ENCODE measurements at regions not wholly inside any gene's neighbourhood (a gene's known extent, or its start where the extent isn't known, plus 50 kb on each side); places are given as distances from the start of the nearest gene placed in this dataset.
"Not testable (repeated sequence)": the region's sequence is repeated elsewhere in the genome, so short reads cannot be mapped to it uniquely, and the experiment has no call there.

DNA sequence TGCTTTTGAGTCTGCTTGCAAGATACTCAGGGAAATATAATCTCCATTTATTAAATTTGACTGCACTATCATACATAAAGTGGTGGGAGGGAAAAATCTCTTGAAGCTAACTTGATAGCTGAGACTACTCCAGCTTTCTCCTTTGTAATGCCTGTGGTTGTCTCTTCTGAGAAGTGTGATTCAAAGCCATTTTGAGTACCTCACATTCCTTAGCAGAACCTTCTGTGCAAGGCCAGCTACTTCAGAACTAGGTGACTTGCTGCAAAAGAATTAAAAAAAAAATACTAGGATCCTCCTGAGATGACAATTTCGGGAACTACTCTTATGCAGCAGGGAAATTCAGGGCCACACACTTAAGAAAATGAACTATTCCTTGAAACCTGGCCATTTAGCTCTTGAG, 294.8 kb downstream of the MDFIC start:
- Mint-ChIP-seq H3K27me3 (ENCODE audit: low read depth) (no peaks in the 10 kb centered on the region), H3K27ac (no peak overlapping the region), H3K4me1 (ENCODE audit: low read depth) (peaks cover 10% of the 10 kb centered on the region), H3K4me3 (no peak overlapping the region), H3K36me3 (ENCODE audit: low read depth) (no peaks in the 10 kb centered on the region), H3K9me3 (no peaks in the 10 kb centered on the region)
- intact Hi-C loops (cut with micrococcal nuclease), result loop anchor here (1.0 to 5.0 kb wide), 4 partner anchors 286 to 1189 kb away; no protein-coding TSS in a partner anchor
- CTCF ChIA-PET, result interaction anchor here (0.6 to 2.3 kb wide), 5 partner anchors 16 to 416 kb away, joined by 3 to 36 read pairs (median 3); no protein-coding TSS in a partner anchor
- DNase-seq, result no peak

GRCh38 chr7:115211171-115211570, 289.3 kb downstream of the MDFIC start:
- Mint-ChIP-seq H3K27me3 (ENCODE audit: low read depth) (no peaks in the 10 kb centered on the region), H3K9me3 (peaks cover 12% of the 10 kb centered on the region), H3K27ac (no peak overlapping the region), H3K4me3 (no peak overlapping the region), H3K4me1 (ENCODE audit: low read depth) (no peaks in the 10 kb centered on the region), H3K36me3 (ENCODE audit: low read depth) (peaks cover 5% of the 10 kb centered on the region)
- intact Hi-C loops (cut with micrococcal nuclease), result no loop called here
- DNase-seq, result no peak
- CTCF ChIA-PET, result interaction anchor here (0.6 kb wide), 1 partner anchor 1021 kb away, joined by 3 read pairs; no protein-coding TSS in a partner anchor

DNA sequence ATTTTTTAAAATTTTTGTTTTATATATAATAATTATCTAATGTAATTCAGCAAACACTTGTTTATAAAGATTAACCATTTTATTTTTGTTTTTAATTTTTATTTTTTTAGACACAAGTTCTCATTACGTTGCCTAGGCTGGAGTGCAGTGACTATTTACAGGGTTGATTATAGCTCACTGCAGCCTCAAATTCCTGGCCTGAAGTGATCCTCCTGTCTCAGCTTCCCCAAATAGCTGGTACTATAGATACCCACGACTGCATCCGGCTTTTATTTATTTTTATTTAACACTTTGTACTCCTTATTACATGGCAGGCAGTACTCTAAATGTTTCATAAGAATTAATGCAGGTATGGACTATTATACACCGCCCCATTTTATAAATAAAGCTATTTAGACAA, 288.7 kb downstream of the MDFIC start:
- intact Hi-C loops (cut with micrococcal nuclease), result no loop called here
- Mint-ChIP-seq H3K27me3 (ENCODE audit: low read depth) (no peaks in the 10 kb centered on the region), H3K9me3 (peaks cover 12% of the 10 kb centered on the region), H3K27ac (no peak overlapping the region), H3K4me3 (no peak overlapping the region), H3K4me1 (ENCODE audit: low read depth) (no peaks in the 10 kb centered on the region), H3K36me3 (ENCODE audit: low read depth) (peaks cover 5% of the 10 kb centered on the region)
- no peak for DNase-seq
- CTCF ChIA-PET, result no interaction called here

DNA sequence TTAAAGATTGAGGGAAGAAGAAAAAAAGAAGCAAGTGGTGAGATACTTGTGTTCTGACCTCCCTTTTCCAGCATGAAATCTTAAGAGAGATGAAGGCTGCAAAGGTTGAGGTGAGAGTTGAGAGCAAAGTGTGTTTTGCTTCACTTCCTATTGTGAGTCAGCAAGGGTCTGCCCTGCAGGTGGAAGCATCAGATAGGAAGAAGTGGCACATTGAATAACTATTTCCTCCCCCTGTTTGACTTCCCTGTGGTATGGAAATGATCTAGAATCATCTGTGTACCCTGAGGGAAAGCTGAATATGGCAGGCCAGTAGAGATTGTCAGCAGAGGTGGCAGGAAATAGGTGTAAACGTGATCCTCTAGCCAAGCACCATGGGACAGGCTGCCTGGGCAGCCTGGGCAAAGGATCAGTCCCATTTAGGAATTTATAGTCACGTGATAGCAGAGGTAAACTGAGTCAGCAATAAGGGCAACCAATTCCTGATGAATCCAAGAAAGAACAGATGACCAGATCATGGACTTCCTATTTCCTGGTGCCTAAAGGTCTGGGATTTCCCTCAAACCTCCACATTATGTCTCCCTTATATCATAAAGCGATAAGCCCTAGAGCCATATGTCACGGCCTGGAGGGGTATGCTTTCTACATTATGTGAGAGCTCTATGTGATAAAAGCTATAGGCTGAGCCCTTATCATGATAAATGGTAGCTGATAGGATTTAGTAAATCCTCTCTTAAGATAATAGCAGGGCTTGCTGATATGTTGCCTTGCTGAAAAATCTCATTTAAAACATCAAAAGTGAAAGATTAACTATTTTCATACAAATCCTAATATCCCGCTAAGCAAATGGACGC, 287.0 kb downstream of the MDFIC start:
- no peaks in the 10 kb centered on the region for H3K4me1 Mint-ChIP-seq (ENCODE audit: low read depth)
- H3K27ac Mint-ChIP-seq, result no peak overlapping the region
- no peaks in the 10 kb centered on the region for H3K27me3 Mint-ChIP-seq (ENCODE audit: low read depth)
- no peak for DNase-seq
- intact Hi-C loops (cut with micrococcal nuclease), result no loop called here
- H3K36me3 Mint-ChIP-seq (ENCODE audit: low read depth), result peaks cover 5% of the 10 kb centered on the region
- H3K4me3 Mint-ChIP-seq, result no peak overlapping the region
- CTCF ChIA-PET, result no interaction called here
- H3K9me3 Mint-ChIP-seq, result peaks cover 12% of the 10 kb centered on the region

GRCh38 chr7:115206374-115206773, 284.5 kb downstream of the MDFIC start:
- CTCF ChIA-PET; H3K4me1 Mint-ChIP-seq (ENCODE audit: low read depth); DNase-seq; H3K27ac Mint-ChIP-seq; H3K36me3 Mint-ChIP-seq (ENCODE audit: low read depth); H3K27me3 Mint-ChIP-seq (ENCODE audit: low read depth); H3K4me3 Mint-ChIP-seq; intact Hi-C loops (cut with micrococcal nuclease): not testable (repeated sequence)
- H3K9me3 Mint-ChIP-seq, result peaks cover 12% of the 10 kb centered on the region

GRCh38 chr7:115198143-115198542, 276.2 kb downstream of the MDFIC start:
- Mint-ChIP-seq H3K36me3 (ENCODE audit: low read depth) (no peaks in the 10 kb centered on the region), H3K4me3 (no peak overlapping the region), H3K9me3 (no peaks in the 10 kb centered on the region), H3K4me1 (ENCODE audit: low read depth) (no peaks in the 10 kb centered on the region), H3K27me3 (ENCODE audit: low read depth) (no peaks in the 10 kb centered on the region), H3K27ac (no peak overlapping the region)
- DNase-seq, result no peak
- CTCF ChIA-PET, result no interaction called here
- intact Hi-C loops (cut with micrococcal nuclease), result no loop called here

DNA sequence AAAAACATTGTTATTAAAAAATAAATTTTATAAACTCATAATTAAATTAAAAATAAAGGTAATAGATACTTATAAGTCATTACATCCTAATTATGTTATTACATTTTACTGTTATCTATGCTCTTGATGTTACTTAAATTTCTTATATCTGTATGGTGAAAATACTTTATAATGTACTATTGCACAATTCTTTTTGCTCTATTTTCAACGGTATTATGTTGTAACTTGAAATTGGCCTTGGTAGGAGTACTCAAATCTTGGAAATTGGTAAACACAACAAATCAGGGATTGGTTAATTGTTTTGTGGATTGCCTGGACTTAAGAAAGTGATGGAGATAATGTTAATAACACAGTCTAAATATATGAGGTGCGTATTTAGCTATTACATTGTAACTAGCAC, 273.3 kb downstream of the MDFIC start:
- no peak for DNase-seq
- CTCF ChIA-PET, result interaction anchor here (0.8 kb wide), 1 partner anchor 14 kb away, joined by 3 read pairs; no protein-coding TSS in a partner anchor
- intact Hi-C loops (cut with micrococcal nuclease), result no loop called here
- H3K27me3 Mint-ChIP-seq (ENCODE audit: low read depth), result no peaks in the 10 kb centered on the region
- no peaks in the 10 kb centered on the region for H3K9me3 Mint-ChIP-seq
- no peak overlapping the region for H3K4me3 Mint-ChIP-seq
- no peaks in the 10 kb centered on the region for H3K36me3 Mint-ChIP-seq (ENCODE audit: low read depth)
- H3K27ac Mint-ChIP-seq, result no peak overlapping the region
- no peaks in the 10 kb centered on the region for H3K4me1 Mint-ChIP-seq (ENCODE audit: low read depth)

DNA sequence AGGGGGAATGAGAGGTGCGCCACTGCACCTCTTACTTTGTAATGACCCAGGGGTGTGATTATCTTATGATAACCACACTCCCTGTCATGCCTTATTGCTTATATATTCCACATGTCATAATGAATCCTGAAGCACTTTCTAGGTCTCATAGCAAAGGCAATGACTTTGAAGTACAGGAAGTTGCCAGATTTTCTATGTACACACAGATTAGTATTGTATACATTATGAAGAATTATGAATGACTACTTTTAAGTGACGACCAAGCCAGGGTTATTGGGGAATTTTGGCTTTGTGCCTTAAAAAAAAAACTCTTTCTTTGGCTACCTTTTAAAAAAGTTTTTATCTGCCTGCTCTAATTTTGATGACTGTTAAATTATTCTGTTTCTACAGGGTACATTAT, 269.6 kb downstream of the MDFIC start:
- Mint-ChIP-seq H3K4me3 (no peak overlapping the region), H3K36me3 (ENCODE audit: low read depth) (no peaks in the 10 kb centered on the region), H3K9me3 (peaks cover 1% of the 10 kb centered on the region), H3K27ac (no peak overlapping the region), H3K4me1 (ENCODE audit: low read depth) (no peaks in the 10 kb centered on the region), H3K27me3 (ENCODE audit: low read depth) (no peaks in the 10 kb centered on the region)
- DNase-seq, result no peak
- intact Hi-C loops (cut with micrococcal nuclease), result no loop called here
- CTCF ChIA-PET, result no interaction called here

- peaks cover 13% of the 10 kb centered on the region for H3K4me1 Mint-ChIP-seq (ENCODE audit: low read depth)
- H3K27me3 Mint-ChIP-seq (ENCODE audit: low read depth), result no peaks in the 10 kb centered on the region
- H3K4me3 Mint-ChIP-seq, result no peak overlapping the region
- DNase-seq, result no peak
- H3K9me3 Mint-ChIP-seq, result peaks cover 1% of the 10 kb centered on the region
- CTCF ChIA-PET, result interaction anchor here (0.5 to 1.3 kb wide), 3 partner anchors 16 to 50 kb away, joined by 3 to 4 read pairs (median 3); no protein-coding TSS in a partner anchor
- intact Hi-C loops (cut with micrococcal nuclease), result no loop called here
- H3K36me3 Mint-ChIP-seq (ENCODE audit: low read depth), result no peaks in the 10 kb centered on the region
- H3K27ac Mint-ChIP-seq, result no peak overlapping the region
Measured at GRCh38 chr7:115183431-115184057, 261.6 kb downstream of the MDFIC start.

GRCh38 chr7:115178835-115179234, 256.9 kb downstream of the MDFIC start:
- CTCF ChIA-PET, result no interaction called here
- peaks cover 9% of the 10 kb centered on the region for H3K4me1 Mint-ChIP-seq (ENCODE audit: low read depth)
- DNase-seq, result no peak
- H3K9me3 Mint-ChIP-seq, result no peaks in the 10 kb centered on the region
- H3K36me3 Mint-ChIP-seq (ENCODE audit: low read depth), result no peaks in the 10 kb centered on the region
- H3K27ac Mint-ChIP-seq, result no peak overlapping the region
- no peak overlapping the region for H3K4me3 Mint-ChIP-seq
- intact Hi-C loops (cut with micrococcal nuclease), result no loop called here
- no peaks in the 10 kb centered on the region for H3K27me3 Mint-ChIP-seq (ENCODE audit: low read depth)

DNA sequence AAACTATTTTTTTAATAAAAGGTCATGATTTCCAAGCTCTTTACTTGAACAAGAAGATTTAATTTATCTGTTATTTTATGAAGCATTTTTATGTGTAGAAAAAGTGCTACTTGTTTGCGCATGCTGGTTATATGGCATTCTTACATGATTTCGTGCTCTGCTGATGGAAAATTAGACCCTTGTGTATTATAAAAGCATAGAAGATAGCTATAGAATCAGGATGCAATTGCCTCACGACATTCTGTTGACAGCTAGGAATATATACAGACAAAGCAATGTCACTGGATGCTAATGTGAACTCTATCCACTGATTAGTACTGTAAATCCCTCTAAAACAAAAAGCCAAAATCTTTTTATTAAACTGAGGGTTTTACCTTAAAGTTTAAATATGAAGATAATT, 255.9 kb downstream of the MDFIC start:
- no peak for DNase-seq
- Mint-ChIP-seq H3K4me1 (ENCODE audit: low read depth) (peaks cover 1% of the 10 kb centered on the region), H3K4me3 (no peak overlapping the region), H3K27me3 (ENCODE audit: low read depth) (no peaks in the 10 kb centered on the region), H3K36me3 (ENCODE audit: low read depth) (peaks cover 1% of the 10 kb centered on the region), H3K27ac (no peak overlapping the region), H3K9me3 (no peaks in the 10 kb centered on the region)
- CTCF ChIA-PET, result interaction anchor here (0.6 kb wide), 3 partner anchors 41 to 1114 kb away, joined by 3 to 8 read pairs (median 3); no protein-coding TSS in a partner anchor
- intact Hi-C loops (cut with micrococcal nuclease), result no loop called here

DNA sequence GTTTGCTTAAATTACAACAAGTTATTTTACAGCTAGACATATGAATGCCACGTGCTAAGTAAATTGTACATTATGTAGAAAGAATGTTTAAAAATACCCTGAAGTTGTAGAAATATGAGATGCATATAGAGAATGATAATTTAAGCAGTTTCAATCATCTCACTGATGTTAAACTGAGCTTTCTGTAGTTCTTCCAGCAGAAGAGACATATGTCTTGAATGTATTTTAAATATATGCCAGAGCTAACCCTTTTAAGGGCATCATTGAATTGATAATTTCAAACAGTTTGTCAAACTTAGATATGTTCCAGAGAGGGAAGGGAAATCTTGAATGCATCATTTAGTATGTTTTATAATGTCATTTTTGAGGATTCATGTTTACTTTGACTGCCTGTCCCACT, 255.2 kb downstream of the MDFIC start:
- CTCF ChIA-PET, result interaction anchor here (0.6 kb wide), 1 partner anchor 289 kb away, joined by 5 read pairs; no protein-coding TSS in a partner anchor
- H3K4me3 Mint-ChIP-seq, result no peak overlapping the region
- no peaks in the 10 kb centered on the region for H3K9me3 Mint-ChIP-seq
- no peak for DNase-seq
- no peaks in the 10 kb centered on the region for H3K27me3 Mint-ChIP-seq (ENCODE audit: low read depth)
- no peak overlapping the region for H3K27ac Mint-ChIP-seq
- H3K4me1 Mint-ChIP-seq (ENCODE audit: low read depth), result peaks cover 1% of the 10 kb centered on the region
- intact Hi-C loops (cut with micrococcal nuclease), result no loop called here
- peaks cover 1% of the 10 kb centered on the region for H3K36me3 Mint-ChIP-seq (ENCODE audit: low read depth)

- H3K27ac Mint-ChIP-seq; H3K4me1 Mint-ChIP-seq (ENCODE audit: low read depth); DNase-seq; CTCF ChIA-PET; H3K4me3 Mint-ChIP-seq; intact Hi-C loops (cut with micrococcal nuclease); H3K9me3 Mint-ChIP-seq; H3K36me3 Mint-ChIP-seq (ENCODE audit: low read depth); H3K27me3 Mint-ChIP-seq (ENCODE audit: low read depth): not testable (repeated sequence)
Measured at GRCh38 chr7:115172397-115172796, 250.5 kb downstream of the MDFIC start.

All from activated naive CD4-positive, alpha-beta T cell treated with anti-CD3 and anti-CD28 coated beads for 36 hours (primary cell).